Transverse colon (tissue), 3 donors: ENCODE measurements at regions not wholly inside any gene's neighbourhood (a gene's known extent, or its start where the extent isn't known, plus 50 kb on each side); places are given as distances from the start of the nearest gene placed in this dataset.

Experiments used
- CTCF ChIP-seq, 5 experiments: fragments of 200-600 bp in 3 of 5; fragments of 450-650 bp in 2 of 5; sonication (generic) in 3 of 5; IDR thresholded peaks; 1 replicate in 2 of 5; 2 replicates in 3 of 5; pipeline ENCODE4 v1.5.1; 2016 to 2017; ENCODE audit warnings: antibody characterized with exemption in 5 of 5, inconsistent platforms in 3 of 5, mild to moderate bottlenecking in 2 of 5, moderate library complexity in 1 of 5
- EP300 ChIP-seq: sonication (generic); formaldehyde crosslinking; IDR thresholded peaks from one replicate; pipeline ENCODE4 v1.6.1; 2017; ENCODE audit warnings: antibody characterized with exemption, low read depth

DNA sequence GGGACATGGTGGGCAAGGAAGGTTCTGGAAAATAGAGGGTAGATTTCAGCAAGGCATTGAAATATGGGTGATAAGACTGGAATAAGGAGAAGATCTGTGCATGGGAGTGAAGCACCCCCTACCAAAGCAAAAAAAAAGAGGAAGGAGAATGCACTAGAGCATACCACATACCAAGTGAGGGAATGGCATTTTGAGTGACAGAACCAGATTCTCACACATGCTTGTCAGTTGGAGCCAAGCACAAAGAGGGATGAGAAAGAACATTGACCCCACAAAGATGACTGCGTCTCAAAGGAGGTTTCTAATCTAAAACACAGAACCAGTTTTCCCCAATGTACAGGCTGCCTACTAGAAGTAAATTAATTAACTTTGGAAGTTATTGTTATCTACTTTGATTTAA lies 140.3 kb upstream of the SMAD1 start:
- no peak for TF ChIP-seq CTCF (IDR thresholded peaks at IDR 0.05)
- no peak for TF ChIP-seq EP300
